ENCODE measurements at regions not wholly inside any gene's neighbourhood (a gene's known extent, or its start where the extent isn't known, plus 50 kb on each side); places are given as distances from the start of the nearest gene placed in this dataset.

- no peak for TF ChIP-seq RAD21 (IDR thresholded peaks at IDR 0.05)
- TF ChIP-seq, protein P1, sequence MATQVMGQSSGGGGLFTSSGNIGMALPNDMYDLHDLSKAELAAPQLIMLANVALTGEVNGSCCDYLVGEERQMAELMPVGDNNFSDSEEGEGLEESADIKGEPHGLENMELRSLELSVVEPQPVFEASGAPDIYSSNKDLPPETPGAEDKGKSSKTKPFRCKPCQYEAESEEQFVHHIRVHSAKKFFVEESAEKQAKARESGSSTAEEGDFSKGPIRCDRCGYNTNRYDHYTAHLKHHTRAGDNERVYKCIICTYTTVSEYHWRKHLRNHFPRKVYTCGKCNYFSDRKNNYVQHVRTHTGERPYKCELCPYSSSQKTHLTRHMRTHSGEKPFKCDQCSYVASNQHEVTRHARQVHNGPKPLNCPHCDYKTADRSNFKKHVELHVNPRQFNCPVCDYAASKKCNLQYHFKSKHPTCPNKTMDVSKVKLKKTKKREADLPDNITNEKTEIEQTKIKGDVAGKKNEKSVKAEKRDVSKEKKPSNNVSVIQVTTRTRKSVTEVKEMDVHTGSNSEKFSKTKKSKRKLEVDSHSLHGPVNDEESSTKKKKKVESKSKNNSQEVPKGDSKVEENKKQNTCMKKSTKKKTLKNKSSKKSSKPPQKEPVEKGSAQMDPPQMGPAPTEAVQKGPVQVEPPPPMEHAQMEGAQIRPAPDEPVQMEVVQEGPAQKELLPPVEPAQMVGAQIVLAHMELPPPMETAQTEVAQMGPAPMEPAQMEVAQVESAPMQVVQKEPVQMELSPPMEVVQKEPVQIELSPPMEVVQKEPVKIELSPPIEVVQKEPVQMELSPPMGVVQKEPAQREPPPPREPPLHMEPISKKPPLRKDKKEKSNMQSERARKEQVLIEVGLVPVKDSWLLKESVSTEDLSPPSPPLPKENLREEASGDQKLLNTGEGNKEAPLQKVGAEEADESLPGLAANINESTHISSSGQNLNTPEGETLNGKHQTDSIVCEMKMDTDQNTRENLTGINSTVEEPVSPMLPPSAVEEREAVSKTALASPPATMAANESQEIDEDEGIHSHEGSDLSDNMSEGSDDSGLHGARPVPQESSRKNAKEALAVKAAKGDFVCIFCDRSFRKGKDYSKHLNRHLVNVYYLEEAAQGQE (IDR thresholded peaks at IDR 0.05), result no peak
- no peak for TF ChIP-seq GABPA (IDR thresholded peaks at IDR 0.05 in 1 of 2, conservative IDR thresholded peaks at IDR 0.05 in 1 of 2)
- no peak for TF ChIP-seq CTCF (IDR thresholded peaks at IDR 0.05; ENCODE audit: low read depth, low read length, missing input control)
- no peak for TF ChIP-seq YY1 (IDR thresholded peaks at IDR 0.05)
- TF ChIP-seq EGR1 (IDR thresholded peaks at IDR 0.05; ENCODE audit: low read depth in 2 of 2), result no peak
- TF ChIP-seq FOXA1 (IDR thresholded peaks at IDR 0.05), result no peak
- no peak for TF ChIP-seq FOXA2 (IDR thresholded peaks at IDR 0.05)
Measured at GRCh38 chr12:88251798-88252197, 109.7 kb downstream of the TMTC3 start.

All from liver (tissue), 3 donors.